SW480 (cell line): ENCODE measurements at regions not wholly inside any gene's neighbourhood (a gene's known extent, or its start where the extent isn't known, plus 50 kb on each side); places are given as distances from the start of the nearest gene placed in this dataset.

Experiments
- DNase-seq: peaks from one replicate; pipeline ENCODE4 v3.0.0-alpha.2; 2016; ENCODE audit warnings: low spot score

GRCh38 chr12:75606956-75607355 lies 95.5 kb upstream of the KRR1 start:
- no peak for DNase-seq

GRCh38 chr12:75606151-75606550 lies 94.7 kb upstream of the KRR1 start:
- DNase-seq, result no peak

- DNase-seq, result no peak
These were observed 92.1 kb upstream of the KRR1 start for GRCh38 chr12:75603475-75603874.

- no peak for DNase-seq
These were observed 90.7 kb upstream of the KRR1 start for GRCh38 chr12:75602106-75602505.

DNA sequence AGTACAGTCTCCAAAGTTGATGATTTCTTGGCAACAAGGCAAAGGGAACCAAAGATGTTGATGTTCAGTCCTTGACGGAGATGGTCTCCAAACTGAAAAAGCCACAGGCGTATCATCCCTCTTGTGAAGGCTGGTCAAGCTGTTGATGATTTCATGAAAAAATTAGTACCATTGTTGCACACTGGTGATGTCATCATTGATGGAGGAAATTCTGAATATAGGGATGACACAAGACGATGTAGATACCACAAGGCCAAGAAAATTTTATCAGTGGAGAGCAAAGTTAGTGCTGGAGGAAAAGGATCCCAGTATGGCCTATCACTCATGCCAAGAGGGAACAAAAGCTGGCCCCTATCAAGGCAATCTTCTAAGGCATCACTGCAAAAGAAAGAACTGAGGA lies 88.7 kb upstream of the KRR1 start:
- DNase-seq, result no peak

- no peak for DNase-seq
These were observed 87.7 kb upstream of the KRR1 start for GRCh38 chr12:75599061-75599460.

DNA sequence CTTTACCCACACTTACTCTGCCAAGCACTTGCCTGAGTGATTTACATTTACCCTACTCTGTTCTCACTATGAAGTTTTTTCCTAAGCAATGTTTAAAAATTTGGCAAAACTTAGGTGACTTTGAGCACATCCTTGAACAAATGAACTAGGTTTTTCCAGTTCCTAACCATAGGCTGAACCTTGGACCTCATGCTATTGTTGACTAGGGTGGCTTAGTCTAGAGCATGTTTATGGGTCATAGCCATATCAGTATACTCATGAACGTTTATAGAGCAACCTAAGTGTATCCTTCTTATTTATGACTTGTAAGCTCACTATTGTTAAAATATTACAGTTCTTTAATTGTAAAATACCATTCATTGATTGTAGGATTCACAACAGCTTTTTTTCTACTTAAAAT lies 85.0 kb upstream of the KRR1 start:
- no peak for DNase-seq

DNA sequence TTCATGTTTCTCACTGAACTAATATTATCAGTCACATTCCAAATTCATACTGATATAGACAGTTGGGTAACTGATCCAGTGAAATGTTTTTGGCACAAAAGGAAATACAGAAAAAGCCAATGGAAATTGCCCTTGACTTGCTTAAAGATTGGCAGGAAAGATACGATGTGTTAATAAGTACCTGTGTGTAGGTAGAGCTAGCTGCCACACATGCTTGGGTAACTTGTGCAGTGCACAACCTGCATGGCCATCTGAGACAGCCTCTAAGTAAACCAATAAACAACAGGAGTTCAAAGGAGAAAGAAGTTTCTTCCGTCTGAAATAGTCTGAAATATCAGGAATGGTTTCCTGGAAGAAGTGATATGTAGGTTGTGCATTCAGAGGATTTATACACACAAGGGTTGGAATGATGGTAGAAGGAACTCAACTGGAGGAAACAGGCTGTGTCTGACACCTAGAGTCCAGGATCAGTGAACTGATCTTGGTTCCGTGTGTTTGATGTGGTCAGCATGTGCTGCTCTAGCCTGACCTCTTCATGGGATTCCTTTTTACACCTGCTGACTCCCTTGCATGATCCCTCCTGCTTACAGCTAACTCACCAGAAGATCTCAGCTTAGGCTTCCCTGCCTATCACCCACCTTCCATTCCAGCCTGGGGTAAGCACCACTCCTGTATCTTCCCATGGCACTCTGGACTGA lies 81.4 kb upstream of the KRR1 start:
- peak; percentile 90 for DNase-seq

GRCh38 chr12:75592086-75592485 lies 80.7 kb upstream of the KRR1 start:
- DNase-seq, result no peak

GRCh38 chr12:75591628-75592027 lies 80.2 kb upstream of the KRR1 start:
- no peak for DNase-seq

DNA sequence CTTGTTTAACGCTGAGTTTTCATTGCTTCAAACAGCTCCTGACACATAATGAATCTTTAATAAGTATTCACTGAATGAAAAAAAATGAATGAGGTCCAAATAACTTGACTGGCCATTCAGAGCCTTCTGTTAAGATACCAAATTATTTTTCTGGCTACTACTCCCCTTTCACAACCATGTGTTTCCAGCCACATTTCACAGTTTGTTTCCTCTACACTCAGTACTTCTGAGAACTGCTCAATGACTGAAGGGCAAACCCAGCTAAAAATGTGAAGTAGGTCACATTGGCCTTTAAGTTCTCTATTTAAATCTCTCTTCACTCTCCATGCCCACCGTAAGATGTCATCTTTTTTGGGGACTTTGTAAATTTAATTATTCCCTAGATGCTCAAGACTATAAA lies 78.4 kb upstream of the KRR1 start:
- no peak for DNase-seq

DNA sequence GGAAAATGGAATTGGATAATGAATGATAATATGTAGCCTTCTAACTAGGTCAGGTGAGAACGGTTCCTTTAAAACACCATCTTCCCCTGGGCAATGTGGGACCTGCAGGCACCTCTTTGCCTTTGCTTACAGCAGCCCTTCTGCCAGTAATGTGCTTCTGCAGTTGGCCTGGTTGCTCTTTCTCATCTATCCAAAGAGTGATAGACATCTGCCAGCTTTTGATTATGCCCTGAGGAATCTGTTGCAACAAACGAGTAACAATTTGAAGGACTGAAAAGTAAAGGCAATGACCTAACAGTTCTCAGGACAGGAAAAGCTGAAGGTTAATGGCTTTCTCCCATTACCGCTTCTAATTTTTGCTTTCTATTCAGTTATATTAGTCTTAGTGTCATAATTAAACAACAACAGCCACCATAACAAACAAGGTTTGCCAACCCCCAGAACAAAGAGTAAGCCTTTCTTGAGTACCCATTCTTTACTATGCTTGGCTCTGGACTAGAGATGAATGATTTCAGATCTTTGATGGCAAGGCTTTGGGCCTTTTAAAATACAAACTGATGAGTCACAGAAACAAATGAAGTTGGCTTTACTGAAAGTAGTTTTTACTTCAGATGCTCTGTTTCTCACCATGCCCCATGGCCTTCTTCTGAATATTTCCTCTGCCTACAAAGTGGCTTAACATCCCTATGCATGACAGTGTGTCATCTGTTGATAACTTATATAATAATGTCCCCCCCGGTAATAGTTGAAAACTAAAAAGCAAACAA lies 76.1 kb upstream of the KRR1 start:
- no peak for DNase-seq

DNA sequence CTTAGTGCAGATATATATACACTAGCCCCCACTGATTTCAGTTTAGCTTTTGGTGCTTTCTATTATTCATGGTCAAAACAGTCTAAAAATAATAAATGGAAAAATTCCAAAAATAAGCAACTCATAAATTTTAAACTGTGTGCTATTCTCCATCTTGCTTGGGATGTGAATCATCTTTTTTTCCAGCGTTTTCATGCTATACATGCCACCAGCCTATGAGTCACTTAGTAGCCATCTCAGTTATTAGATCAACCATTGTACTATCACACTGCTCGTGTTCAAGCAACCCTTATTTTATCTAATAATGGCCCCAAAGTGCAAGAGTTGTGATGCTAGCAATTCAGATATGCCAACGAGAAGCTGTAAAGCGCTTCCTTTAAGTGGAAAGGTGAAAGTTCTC lies 73.9 kb upstream of the KRR1 start:
- DNase-seq, result peak; percentile 11

DNA sequence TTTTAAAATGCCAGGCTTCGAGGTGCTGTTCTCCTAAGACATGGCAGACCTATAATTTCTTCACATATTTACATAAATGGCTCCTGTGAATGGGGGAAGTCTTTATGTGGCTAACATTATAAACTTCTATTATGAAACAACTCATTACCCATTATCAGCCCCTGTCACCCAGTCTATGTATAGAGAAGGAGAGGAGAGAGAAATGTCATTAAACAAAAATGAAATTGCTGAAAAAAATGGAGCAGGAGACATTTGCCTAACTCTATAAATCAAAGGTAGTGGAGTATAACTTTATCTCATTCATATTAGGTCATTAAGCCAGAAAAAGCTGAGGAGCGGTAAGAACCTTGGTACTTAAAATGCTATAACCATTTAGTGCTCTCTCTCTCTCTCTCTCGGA lies 71.9 kb upstream of the KRR1 start:
- no peak for DNase-seq

DNA sequence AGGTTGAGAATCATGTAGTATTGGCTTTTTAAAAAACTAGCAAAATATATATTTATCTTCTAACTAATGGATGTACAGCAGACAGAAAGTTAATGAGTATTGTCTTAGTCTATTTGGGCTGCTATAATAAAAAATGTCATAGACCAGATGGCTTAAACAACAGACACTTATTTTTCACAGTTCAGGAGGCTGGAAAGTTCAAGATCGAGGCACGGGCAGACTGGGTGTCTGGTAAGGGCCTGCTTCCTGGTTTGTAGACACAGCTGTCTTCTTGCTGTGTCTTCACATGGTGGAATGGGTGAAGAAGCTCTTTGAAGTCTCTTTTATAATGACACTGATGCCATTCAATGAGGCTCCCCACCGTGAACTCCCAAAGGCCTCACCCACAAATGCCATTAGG lies 70.1 kb upstream of the KRR1 start:
- DNase-seq, result no peak

- DNase-seq, result no peak
These were observed 68.1 kb upstream of the KRR1 start for GRCh38 chr12:75579552-75579951.

- no peak for DNase-seq
These were observed 67.1 kb upstream of the KRR1 start for GRCh38 chr12:75578546-75578945.

GRCh38 chr12:75577812-75578211 lies 66.4 kb upstream of the KRR1 start:
- DNase-seq, result no peak

DNA sequence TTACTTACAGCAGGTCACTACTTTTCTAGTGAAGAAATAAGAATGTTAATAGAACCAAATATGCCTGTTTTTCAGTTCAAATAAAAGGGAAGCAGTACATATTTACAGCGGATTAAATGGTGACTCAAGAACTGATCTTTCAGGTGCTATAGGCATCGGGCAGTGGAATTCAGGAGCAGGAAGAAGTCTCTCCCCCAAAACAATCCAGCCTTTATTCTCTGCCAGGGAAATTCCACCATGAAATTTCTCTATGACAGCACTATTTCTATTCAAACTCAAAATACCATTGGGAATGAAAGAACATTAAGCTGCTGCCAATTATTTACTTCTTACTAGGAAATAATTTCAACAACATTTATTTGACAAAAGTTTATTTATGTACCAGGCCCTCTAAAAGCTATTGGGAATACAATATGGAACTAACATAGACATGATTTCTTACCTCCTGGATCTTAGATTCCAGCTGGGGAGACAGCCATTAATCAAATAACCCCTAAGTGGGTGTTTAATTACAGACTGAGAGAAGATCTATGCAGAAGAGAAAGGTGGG lies 60.3 kb upstream of the KRR1 start:
- peak; percentile 44 for DNase-seq

DNA sequence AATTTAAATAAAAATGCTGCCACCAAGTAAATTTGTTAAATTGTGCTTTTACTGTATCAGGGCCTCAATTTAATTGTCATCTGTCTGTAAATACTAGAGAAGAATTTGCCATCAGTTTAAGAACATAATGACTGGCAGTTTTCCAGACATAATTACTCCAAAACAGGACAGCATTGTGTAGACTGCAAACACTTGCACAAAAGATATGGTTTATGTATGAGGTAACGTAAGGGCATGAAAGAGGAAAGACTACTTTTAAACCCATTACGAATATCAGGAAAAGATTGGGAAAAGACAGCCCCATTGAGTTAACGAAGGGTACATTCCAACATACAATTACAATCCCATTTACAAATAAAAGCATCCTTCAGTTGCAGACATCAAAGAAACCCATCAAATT lies 59.8 kb upstream of the KRR1 start:
- peak; percentile 67 for DNase-seq

DNA sequence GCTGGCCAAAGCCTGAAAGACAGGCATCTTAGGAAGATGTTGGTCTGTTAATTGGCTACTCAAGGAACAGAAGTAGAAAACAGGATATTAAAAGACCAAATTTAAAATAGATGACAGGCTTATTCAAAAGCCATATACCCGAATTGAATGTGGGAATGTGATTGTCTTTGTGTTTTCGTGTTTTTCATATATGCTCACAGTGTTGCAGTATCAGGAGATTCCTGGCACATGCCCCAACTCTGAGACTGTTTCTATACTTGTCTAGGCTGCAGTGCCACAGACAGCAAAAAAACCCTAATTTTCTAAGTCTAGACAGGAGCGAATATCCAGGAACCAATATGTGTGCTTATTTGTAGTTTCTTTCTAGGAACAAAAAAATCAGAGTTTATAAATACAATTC lies 57.4 kb upstream of the KRR1 start:
- no peak for DNase-seq

DNA sequence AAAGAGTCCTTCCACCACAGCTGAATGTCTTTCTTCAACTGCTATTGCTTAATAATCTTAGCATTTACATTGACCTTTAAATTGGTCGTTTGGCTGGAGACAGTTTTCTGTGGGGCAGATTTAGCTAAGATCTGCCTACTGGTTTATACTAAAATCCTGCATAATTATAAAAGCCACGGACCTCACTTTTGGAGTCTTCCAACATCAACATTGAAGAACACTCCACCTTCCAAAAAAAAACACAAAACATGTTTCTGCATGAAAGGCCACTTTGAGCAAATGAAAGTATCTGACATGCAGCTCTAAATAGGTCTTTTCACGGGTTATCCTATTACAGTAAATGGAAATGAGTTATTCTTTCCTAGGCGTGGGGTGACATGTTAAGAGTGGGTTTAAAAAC lies 57.0 kb upstream of the KRR1 start:
- DNase-seq, result no peak

DNA sequence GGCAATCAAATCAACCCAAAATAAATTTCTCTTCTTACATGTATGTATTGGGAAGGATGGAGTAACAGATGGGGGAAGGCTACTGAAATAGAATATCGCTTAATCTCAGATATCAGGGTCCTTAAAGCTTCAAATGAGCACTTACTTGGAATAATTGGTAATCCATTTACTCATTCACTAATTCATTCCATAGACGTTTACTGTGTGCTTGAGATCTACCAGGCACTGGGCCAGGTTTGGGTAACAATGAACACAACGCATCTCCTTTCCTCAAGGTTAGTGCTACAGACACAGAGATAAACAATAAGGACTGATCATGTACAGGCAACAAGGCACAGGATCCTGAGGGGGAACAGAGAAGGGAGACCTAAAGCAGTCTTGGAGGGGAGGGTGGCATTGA lies 54.4 kb upstream of the KRR1 start:
- DNase-seq, result no peak

GRCh38 chr12:75564852-75565251 lies 53.4 kb upstream of the KRR1 start:
- DNase-seq, result no peak
